Vagina (tissue), 2 donors: ENCODE measurements at regions not wholly inside any gene's neighbourhood (a gene's known extent, or its start where the extent isn't known, plus 50 kb on each side); places are given as distances from the start of the nearest gene placed in this dataset.
"Not testable (repeated sequence)": the region's sequence is repeated elsewhere in the genome, so short reads cannot be mapped to it uniquely, and the experiment has no call there.

ENCODE experiments used
- DNase-seq, 2 donors: peaks; one replicate each; pipeline ENCODE4 v3.0.0-alpha.2; 2017; ENCODE audit errors: extremely low spot score in 2 of 2
- H3K27ac ChIP-seq: fragments of 200-600 bp; sonication (generic); one replicate; pipeline ENCODE4 v1.5.1; 2019
- H3K27me3 ChIP-seq: fragments of 200-600 bp; sonication (generic); one replicate; pipeline ENCODE4 v1.5.1; 2019
- H3K36me3 ChIP-seq, 2 donors: fragments of 200-600 bp; sonication (generic); one replicate each; pipeline ENCODE4 v1.5.1; 2017 to 2019
- H3K4me1 ChIP-seq: fragments of 200-600 bp; sonication (generic); one replicate; pipeline ENCODE4 v1.5.1; 2019
- H3K4me3 ChIP-seq, 2 donors: fragments of 200-600 bp; sonication (generic); 1 replicate in 1 of 2; 2 replicates in 1 of 2; pipeline ENCODE4 v1.5.1; 2016 to 2019
- H3K9me3 ChIP-seq: fragments of 200-600 bp; sonication (generic); one replicate; pipeline ENCODE4 v1.5.1; 2019
- CTCF ChIP-seq, 3 experiments: fragments of 450-650 bp in 2 of 3; fragments of 200-600 bp in 1 of 3; sonication (generic) in 1 of 3; IDR thresholded peaks; one replicate each; pipeline ENCODE4 v1.5.1; 2017 to 2019; ENCODE audit warnings: antibody characterized with exemption in 3 of 3, mild to moderate bottlenecking in 2 of 3, moderate library complexity in 2 of 3
- POLR2A ChIP-seq, 2 donors: fragments of 450-650 bp; IDR thresholded peaks; one replicate each; pipeline ENCODE4 v1.6.1; 2017; ENCODE audit warnings: antibody characterized with exemption in 2 of 2, mild to moderate bottlenecking in 2 of 2, moderate library complexity in 2 of 2
- POLR2AphosphoS5 ChIP-seq, 2 donors: sonication (generic); formaldehyde crosslinking; IDR thresholded peaks; one replicate each; pipeline ENCODE4 v1.9.0; 2017; ENCODE audit warnings: antibody characterized with exemption in 2 of 2, mild to moderate bottlenecking in 2 of 2, low read depth in 1 of 2; ENCODE audit not compliant: insufficient read depth in 1 of 2
- intact Hi-C: fragments of 100-400 bp; cut with DNase I; formaldehyde crosslinking; loops from one replicate; pipeline ENCODE4 v1.15.1; 2023

GRCh38 chr9:124126648-124127646, 115.4 kb downstream of the LHX2 start:
- H3K4me1 ChIP-seq = no peaks in the 10 kb centered on the region
- no peaks in the 10 kb centered on the region for H3K9me3 ChIP-seq
- no peak for DNase-seq
- no peak for TF ChIP-seq POLR2A (IDR thresholded peaks at IDR 0.05)
- peak; percentile 92 to 97 (median 96) for TF ChIP-seq CTCF (IDR thresholded peaks at IDR 0.05)
- no peak overlapping the region for H3K27ac ChIP-seq
- H3K36me3 ChIP-seq = no peaks in the 10 kb centered on the region
- no peaks in the 10 kb centered on the region for H3K27me3 ChIP-seq
- H3K4me3 ChIP-seq = no peak overlapping the region
- intact Hi-C loops = loop anchor here (5.0 kb wide), 1 partner anchor 185 kb away; no protein-coding TSS in a partner anchor

GRCh38 chr9:124128568-124129166, 117.1 kb downstream of the LHX2 start:
- Histone ChIP-seq H3K4me1 (no peaks in the 10 kb centered on the region), H3K9me3 (no peaks in the 10 kb centered on the region), H3K36me3 (no peaks in the 10 kb centered on the region), H3K27ac (no peak overlapping the region), H3K4me3 (no peak overlapping the region), H3K27me3 (no peaks in the 10 kb centered on the region)
- DNase-seq = no peak
- intact Hi-C loops = loop anchor here (5.0 kb wide), 1 partner anchor 184 kb away; no protein-coding TSS in a partner anchor
- no peak for TF ChIP-seq CTCF (IDR thresholded peaks at IDR 0.05)
- no peak for TF ChIP-seq POLR2AphosphoS5 (IDR thresholded peaks at IDR 0.05; ENCODE audit: insufficient read depth in 1 of 2, low read depth in 1 of 2)

- no peaks in the 10 kb centered on the region for H3K9me3 ChIP-seq
- H3K36me3 ChIP-seq = no peaks in the 10 kb centered on the region
- intact Hi-C loops = no loop called here
- H3K4me1 ChIP-seq = no peaks in the 10 kb centered on the region
- no peak overlapping the region for H3K4me3 ChIP-seq
- no peaks in the 10 kb centered on the region for H3K27me3 ChIP-seq
- DNase-seq = no peak
- TF ChIP-seq CTCF (IDR thresholded peaks at IDR 0.05) (no peak), POLR2AphosphoS5 (IDR thresholded peaks at IDR 0.05; ENCODE audit: insufficient read depth in 1 of 2, low read depth in 1 of 2) (no peak), POLR2A (IDR thresholded peaks at IDR 0.05) (no peak)
- H3K27ac ChIP-seq = no peak overlapping the region
Observed at GRCh38 chr9:124130277-124131075, 118.9 kb downstream of the LHX2 start.

GRCh38 chr9:124131518-124131917, 120.0 kb downstream of the LHX2 start:
- H3K9me3 ChIP-seq, H3K27me3 ChIP-seq, H3K4me1 ChIP-seq, intact Hi-C loops, H3K36me3 ChIP-seq, H3K4me3 ChIP-seq, H3K27ac ChIP-seq, DNase-seq: not testable (repeated sequence)

GRCh38 chr9:124132671-124133147, 121.1 kb downstream of the LHX2 start:
- Histone ChIP-seq H3K36me3 (no peaks in the 10 kb centered on the region), H3K27ac (no peak overlapping the region), H3K27me3 (no peaks in the 10 kb centered on the region), H3K4me3 (no peak overlapping the region), H3K9me3 (no peaks in the 10 kb centered on the region), H3K4me1 (no peaks in the 10 kb centered on the region)
- no peak for DNase-seq
- intact Hi-C loops = no loop called here
- TF ChIP-seq CTCF (IDR thresholded peaks at IDR 0.05) (no peak), POLR2A (IDR thresholded peaks at IDR 0.05) (no peak), POLR2AphosphoS5 (IDR thresholded peaks at IDR 0.05; ENCODE audit: insufficient read depth in 1 of 2, low read depth in 1 of 2) (no peak)
